Fibroblast of skin of abdomen (primary cell): ENCODE measurements at regions not wholly inside any gene's neighbourhood (a gene's known extent, or its start where the extent isn't known, plus 50 kb on each side); places are given as distances from the start of the nearest gene placed in this dataset.

Experiments
- DNase-seq: peaks from one replicate; pipeline ENCODE4 v3.0.0-alpha.2; 2013

DNA sequence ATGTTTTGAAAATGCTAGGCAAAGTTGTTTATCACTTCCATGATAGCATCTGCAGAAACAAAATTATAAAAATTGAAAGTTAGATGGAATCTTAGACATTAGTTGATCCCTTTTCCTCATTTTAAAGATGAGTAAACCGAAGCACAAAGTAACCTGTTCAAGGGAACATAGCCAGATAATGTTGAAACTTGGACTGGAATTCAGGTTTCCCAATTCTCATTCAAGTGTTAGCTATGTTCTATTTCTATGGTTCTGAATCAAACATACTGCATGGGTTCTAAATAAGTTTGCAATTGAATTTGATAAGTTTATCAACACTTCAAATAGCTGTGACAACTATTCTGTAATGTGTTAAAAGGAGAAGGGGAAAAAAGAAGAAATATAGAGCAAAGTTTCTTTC, 122.4 kb upstream of the SOX5 start:
- no peak for DNase-seq

- no peak for DNase-seq
These were observed 120.3 kb upstream of the SOX5 start for GRCh38 chr12:24069532-24070395.

- DNase-seq: peak; percentile 31
These were observed 117.4 kb upstream of the SOX5 start for GRCh38 chr12:24066865-24067264.

DNA sequence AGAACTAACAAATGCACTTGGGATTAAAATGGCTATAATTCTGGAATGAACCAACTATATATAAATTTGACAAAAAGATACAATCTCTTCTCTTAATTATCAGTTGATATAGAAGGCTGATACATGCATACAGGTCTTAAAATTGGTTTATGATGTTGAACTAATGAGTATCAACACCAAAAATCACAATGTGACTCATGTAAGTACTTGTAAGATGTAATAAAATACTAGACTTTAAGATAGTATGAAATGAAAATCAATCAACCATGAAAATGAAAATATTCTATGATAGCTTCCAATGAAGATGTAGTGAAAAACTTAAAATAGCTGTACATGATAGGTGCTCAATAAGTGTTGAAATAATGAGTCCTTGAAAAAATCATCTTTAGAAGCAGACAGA, 116.6 kb upstream of the SOX5 start:
- no peak for DNase-seq

GRCh38 chr12:24062642-24063245, 113.3 kb upstream of the SOX5 start:
- DNase-seq: no peak

GRCh38 chr12:24060089-24060488, 110.6 kb upstream of the SOX5 start:
- DNase-seq: no peak

GRCh38 chr12:24057920-24058476, 108.5 kb upstream of the SOX5 start:
- no peak for DNase-seq

DNA sequence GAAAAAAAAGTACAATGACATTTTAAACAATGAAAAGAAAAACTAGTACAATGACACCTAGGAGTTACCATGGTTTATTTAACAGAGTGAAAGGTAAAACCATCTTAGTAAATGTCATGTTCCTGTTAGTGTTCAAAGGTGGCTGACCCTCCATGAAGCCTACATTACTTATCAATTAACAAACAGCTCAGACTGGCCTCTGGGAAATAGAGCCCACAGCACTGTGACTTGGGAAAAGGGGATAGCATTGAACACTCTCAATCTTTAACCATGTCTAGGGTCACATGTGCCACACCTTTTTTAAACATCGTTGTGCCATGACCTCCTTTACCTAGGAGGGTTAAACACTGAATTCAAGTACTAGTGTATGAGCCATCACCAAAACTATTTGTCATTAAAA, 106.3 kb upstream of the SOX5 start:
- DNase-seq: no peak

DNA sequence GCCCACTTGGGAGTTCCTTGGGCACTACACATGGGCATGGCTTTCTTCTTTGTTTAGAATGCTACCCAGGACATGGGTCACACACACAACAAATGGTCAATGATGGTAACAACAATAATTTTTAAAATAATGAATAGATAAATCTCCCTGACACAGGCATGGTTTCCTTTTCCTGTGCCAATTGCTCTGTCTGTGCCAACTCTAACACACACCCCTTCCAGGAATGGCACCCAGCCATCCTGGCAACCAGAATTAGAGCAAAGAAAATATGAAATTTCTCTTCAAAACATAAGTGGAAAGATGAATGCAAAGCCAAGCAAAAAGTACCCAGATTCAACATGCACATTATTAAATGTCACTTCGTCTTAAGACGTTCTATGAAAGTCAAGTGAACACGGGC, 104.9 kb upstream of the SOX5 start:
- no peak for DNase-seq

DNA sequence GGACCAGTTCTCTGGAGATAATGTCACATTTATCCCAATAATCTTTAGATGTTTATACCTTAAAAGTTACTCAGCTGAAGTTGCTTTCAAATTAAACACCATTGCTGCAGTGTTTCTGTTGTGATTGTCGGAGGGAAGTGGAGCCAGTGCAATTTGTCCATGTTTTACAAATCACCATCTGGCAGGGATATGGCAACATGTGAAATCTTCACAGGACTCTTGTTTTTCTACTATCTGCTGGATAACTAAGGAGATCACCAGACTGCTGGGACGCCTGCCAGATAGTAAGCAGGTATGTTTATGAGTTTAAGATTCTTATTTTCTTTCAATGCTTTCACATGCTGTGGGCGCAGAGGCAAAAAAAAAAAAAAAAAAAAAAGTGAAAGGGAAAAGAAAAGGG, 100.3 kb upstream of the SOX5 start:
- no peak for DNase-seq

DNA sequence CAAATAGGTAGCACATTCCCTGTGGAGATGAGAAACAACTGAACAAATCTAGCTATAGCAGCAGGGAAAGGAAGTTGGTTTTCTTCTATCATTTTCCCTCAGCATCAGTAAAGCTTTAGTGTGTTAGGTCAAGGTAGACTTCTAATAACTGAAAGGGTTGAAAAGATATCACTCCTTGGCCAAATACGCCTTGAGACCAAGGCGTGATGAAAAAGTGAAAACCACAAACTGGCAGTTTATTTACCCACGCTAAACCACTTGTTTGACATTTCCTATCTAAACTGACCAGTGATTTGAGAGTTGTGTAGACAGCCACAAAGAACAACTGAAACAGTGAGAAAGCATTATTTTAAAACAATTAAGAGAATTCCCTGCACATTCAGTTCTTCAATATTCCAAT, 99.6 kb upstream of the SOX5 start:
- DNase-seq: no peak

- DNase-seq: no peak
These were observed 99.0 kb upstream of the SOX5 start for GRCh38 chr12:24048446-24048845.

- DNase-seq: no peak
These were observed 97.9 kb upstream of the SOX5 start for GRCh38 chr12:24047326-24047725.

GRCh38 chr12:24045816-24046257, 96.4 kb upstream of the SOX5 start:
- peak; percentile 78 for DNase-seq

- no peak for DNase-seq
These were observed 95.7 kb upstream of the SOX5 start for GRCh38 chr12:24044941-24045703.

- DNase-seq: no peak
These were observed 93.2 kb upstream of the SOX5 start for GRCh38 chr12:24042651-24043050.

- peak; percentile 72 for DNase-seq
These were observed 89.6 kb upstream of the SOX5 start for GRCh38 chr12:24039113-24039525.

DNA sequence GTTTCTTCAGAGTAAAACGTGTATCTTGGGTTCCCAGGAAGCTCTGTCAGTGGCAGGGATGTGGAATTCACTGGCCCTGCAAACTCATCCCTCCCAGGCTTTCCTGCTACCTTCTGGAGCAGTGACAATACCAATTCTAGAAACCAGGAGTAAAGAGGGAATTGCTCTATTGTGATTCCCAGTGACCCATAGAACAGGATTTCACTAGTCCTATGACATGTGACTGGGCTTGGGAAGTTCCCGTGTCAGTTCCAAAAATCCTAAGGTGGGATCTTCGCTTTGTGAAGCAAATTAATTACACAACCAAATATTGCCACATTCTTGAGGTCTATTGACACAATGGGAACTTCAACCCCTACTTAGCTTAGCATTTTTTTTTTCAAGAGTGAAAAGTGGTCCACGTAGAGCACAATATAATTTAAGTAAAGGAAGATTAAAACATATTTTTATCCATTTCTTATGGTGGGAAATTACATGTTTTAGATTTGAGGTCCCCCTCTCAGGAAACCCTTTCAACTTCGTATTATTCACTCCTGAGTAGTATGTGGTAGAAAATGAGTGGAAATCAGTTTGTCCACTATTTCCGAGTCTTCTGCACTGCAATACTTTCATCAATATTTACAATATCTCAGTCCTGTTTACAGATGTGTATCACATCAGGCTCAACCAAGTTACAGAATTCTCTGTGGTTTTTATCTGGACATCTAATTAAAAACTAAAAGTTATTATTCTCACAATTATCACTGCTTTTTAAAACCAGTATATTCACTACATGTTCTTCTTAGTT, 88.9 kb upstream of the SOX5 start:
- no peak for DNase-seq

- DNase-seq: no peak
These were observed 87.2 kb upstream of the SOX5 start for GRCh38 chr12:24036438-24037216.

DNA sequence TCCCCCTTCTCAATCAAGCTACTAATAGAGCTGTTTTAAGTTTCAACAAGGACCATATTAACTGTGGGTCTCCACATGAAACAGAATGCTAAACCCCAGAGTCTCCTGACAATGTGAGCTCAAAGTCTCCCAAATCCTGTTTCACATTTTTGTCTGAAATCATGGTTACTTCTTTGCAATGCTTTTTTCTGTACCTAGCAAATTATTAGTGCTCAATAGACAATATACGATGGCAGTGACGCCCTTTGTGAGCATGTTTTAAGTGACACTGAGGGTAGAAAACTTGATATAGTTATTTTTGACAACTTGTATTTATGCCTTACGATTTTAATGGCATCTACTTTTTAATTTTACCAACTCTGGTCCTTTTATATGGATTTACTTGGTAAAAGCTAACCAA, 85.4 kb upstream of the SOX5 start:
- DNase-seq: no peak

DNA sequence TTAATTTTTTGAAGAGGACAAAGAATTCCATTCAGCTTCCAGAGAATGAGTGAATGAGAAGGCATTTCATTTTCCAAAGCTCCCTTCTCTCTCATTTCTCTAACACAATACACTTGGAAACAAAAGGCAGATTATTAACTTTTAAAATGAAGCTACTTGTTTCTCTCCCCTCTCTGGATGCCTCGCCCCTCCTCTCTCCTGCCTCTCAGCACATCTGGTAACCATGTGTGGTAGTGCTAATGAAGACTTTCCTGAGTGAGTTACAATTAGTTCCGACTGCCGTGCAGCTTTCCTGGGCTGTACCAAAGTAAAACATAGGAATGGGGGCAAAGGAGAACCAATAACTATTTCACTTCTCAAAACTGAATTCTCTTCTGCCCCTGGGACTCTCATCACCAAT, 84.7 kb upstream of the SOX5 start:
- DNase-seq: peak; percentile 33

DNA sequence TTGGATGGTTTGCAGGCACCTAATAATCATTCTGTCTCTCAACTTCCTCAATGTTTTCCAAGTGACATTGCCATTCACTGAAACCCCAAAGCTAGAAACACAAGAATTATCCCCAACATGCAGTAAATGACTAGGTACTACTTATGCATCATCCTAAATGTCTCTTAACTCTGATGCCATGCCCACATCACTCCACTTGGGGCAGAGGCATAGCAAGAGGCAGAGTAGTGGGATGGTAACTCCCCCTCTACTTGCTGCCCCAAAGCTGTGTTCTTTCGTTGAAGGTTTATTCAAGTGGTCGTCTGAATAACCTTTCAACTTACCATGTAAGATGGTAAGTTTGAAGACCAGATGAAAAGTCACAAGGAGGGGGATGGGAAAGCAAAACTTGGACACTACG, 77.9 kb upstream of the SOX5 start:
- DNase-seq: no peak
